K562 (cell line): ENCODE measurements at regions not wholly inside any gene's neighbourhood (a gene's known extent, or its start where the extent isn't known, plus 50 kb on each side); places are given as distances from the start of the nearest gene placed in this dataset.

ENCODE experiments used
- ATAC-seq: fragments of 200-7000 bp; cut with Tn5 transposase; 3 replicates; pipeline ENCODE4 v1.9.1; 2020; ENCODE audit warnings: moderate library complexity
- BruUV-seq: library from RNA; stranded (reverse); fragments of 400-500 nt; replicated peaks from 2 replicates; lab custom pipeline; 2021; lab: Mats Ljungman, UMichigan
- CTCF ChIA-PET: fragments of 300-600 bp; formaldehyde crosslinking; extraction: SDS; loops from one replicate; lab custom pipeline; 2021; ENCODE audit warnings: low intra/inter-chr PET ratio; lab: Yijun Ruan, JAX
- POLR2A ChIA-PET: fragments of 300-600, 350-650 bp; sonication (Branson Sonifier 250); formaldehyde crosslinking; extraction: SDS; loops from one replicate; lab custom pipeline; 2021; ENCODE audit warnings: antibody characterized with exemption, inconsistent platforms; lab: Yijun Ruan, JAX
- DNase-seq, 4 experiments: peaks; one replicate each; pipeline versions ENCODE4 v3.0.0 to v3.0.0-alpha.2; 2011 to 2018; ENCODE audit warnings: low spot score in 3 of 4, mixed read lengths in 3 of 4; ENCODE audit errors: extremely low read depth in 1 of 4
- FAIRE-seq: peaks from 2 replicates; lab custom pipeline; 2011; peaks lifted over from hg19 to GRCh38; lab: Jason Lieb, UNC
- H2AFZ ChIP-seq: 2 replicates; pipeline ENCODE4 v1.6.0; 2011; ENCODE audit warnings: low read depth, low read length, control low read depth, inconsistent platforms
- H3K27ac ChIP-seq: fragments of 200-600 bp; 3 replicates; pipeline ENCODE4 v1.8.0; 2011; ENCODE audit warnings: low read depth, mild to moderate bottlenecking, control low read depth, inconsistent platforms, low read length, moderate library complexity, mixed read lengths; ENCODE audit errors: extremely low read depth
- H3K27me3 ChIP-seq, 2 experiments: fragments of 300-600 bp in 1 of 2; 2 replicates in 1 of 2; 3 replicates in 1 of 2; pipeline versions ENCODE4 v1.6.0 to v1.8.0; 2011; ENCODE audit warnings: inconsistent platforms in 2 of 2, low read length in 2 of 2, mild to moderate bottlenecking in 1 of 2, mixed read lengths in 1 of 2, moderate library complexity in 1 of 2; ENCODE audit not compliant: control insufficient read depth in 2 of 2, insufficient read depth in 2 of 2
- H3K36me3 ChIP-seq: fragments of 300-600 bp; 3 replicates; pipeline ENCODE4 v1.8.0; 2011; ENCODE audit warnings: mild to moderate bottlenecking, low read length, inconsistent platforms; ENCODE audit not compliant: control insufficient read depth, insufficient read depth
- H3K4me1 ChIP-seq, 2 experiments: fragments of 200-600 bp in 1 of 2; replicated peaks in 1 of 2; 2 replicates in 1 of 2; 3 replicates in 1 of 2; pipeline versions ENCODE4 v1.5.1 to v1.8.0; 2011; ENCODE audit warnings: inconsistent platforms in 2 of 2, low read length in 2 of 2, mild to moderate bottlenecking in 1 of 2, mixed read lengths in 1 of 2, moderate library complexity in 1 of 2; ENCODE audit not compliant: control insufficient read depth in 2 of 2, insufficient read depth in 2 of 2
- H3K4me2 ChIP-seq: 2 replicates; pipeline ENCODE4 v1.6.1; 2011; ENCODE audit warnings: low read length, control low read depth, inconsistent platforms, mixed read lengths; ENCODE audit not compliant: insufficient read depth
- H3K4me3 ChIP-seq: fragments of 200-600 bp; sonication (generic), shearing (Covaris generic); 2 replicates; pipeline ENCODE4 v1.5.1; 2016; ENCODE audit warnings: control low read depth, inconsistent platforms
- H3K79me2 ChIP-seq: fragments of 200-600 bp; 3 replicates; pipeline ENCODE4 v1.8.0; 2011; ENCODE audit warnings: low read length, inconsistent platforms; ENCODE audit not compliant: control insufficient read depth, insufficient read depth
- H3K9ac ChIP-seq, 2 experiments: 2 replicates each; pipeline versions ENCODE4 v1.6.0 to v1.6.1; 2011; ENCODE audit warnings: low read depth in 2 of 2, low read length in 2 of 2, control low read depth in 1 of 2, inconsistent platforms in 1 of 2, mild to moderate bottlenecking in 1 of 2, mixed read lengths in 1 of 2; ENCODE audit not compliant: insufficient read depth in 1 of 2
- H3K9me1 ChIP-seq: one replicate; pipeline ENCODE4 v1.6.0; 2011; ENCODE audit warnings: inconsistent platforms, mild to moderate bottlenecking, low read length, moderate library complexity; ENCODE audit not compliant: control insufficient read depth, insufficient read depth
- H3K9me3 ChIP-seq: replicated peaks from 2 replicates; pipeline ENCODE4 v1.5.1; 2011; ENCODE audit warnings: low read depth, low read length, inconsistent platforms; ENCODE audit not compliant: control insufficient read depth, insufficient read depth
- H4K20me1 ChIP-seq: replicated peaks from 2 replicates; pipeline ENCODE4 v1.6.1; 2011; ENCODE audit warnings: low read length, inconsistent platforms, mixed read lengths; ENCODE audit not compliant: control insufficient read depth, insufficient read depth
- DACH1 ChIP-seq: fragments of 450-650 bp; IDR thresholded peaks from 2 replicates; pipeline ENCODE4 v1.6.1; 2018; ENCODE audit not compliant: partially characterized antibody
- HLTF ChIP-seq: fragments of 450-650 bp; IDR thresholded peaks from 2 replicates; pipeline ENCODE4 v1.6.1; 2016
- MAFK ChIP-seq: IDR thresholded peaks from 2 replicates; pipeline ENCODE4 v1.6.1; 2011; ENCODE audit warnings: low read length, improper control_type of control experiment
- TAF1 ChIP-seq: IDR thresholded peaks from 2 replicates; pipeline ENCODE4 v1.6.1; 2011; ENCODE audit warnings: mild to moderate bottlenecking, low read length, moderate library complexity; ENCODE audit not compliant: insufficient read depth, control insufficient read depth, severe bottlenecking; ENCODE audit errors: extremely low read depth
- ZNF197 ChIP-seq: fragments of 200-800 bp; sonication (Bioruptor generic); IDR thresholded peaks from 2 replicates; pipeline ENCODE4 v1.6.1; 2016; ENCODE audit warnings: low read depth, missing genetic modification characterization, missing compliant biosample characterization
- ZNF436 ChIP-seq: fragments of 250-450, 450-650 bp; sonication (Bioruptor Pico); formaldehyde crosslinking; IDR thresholded peaks from 2 replicates; pipeline ENCODE4 v1.7.0; 2020; ENCODE audit warnings: mild to moderate bottlenecking
- WGBS: fragments of 100-300 bp; shearing (Covaris generic); methylation state at CpG from one replicate; pipeline ENCODE4 v1.1.6; 2016; ENCODE audit warnings: low coverage, mixed read lengths; ENCODE audit not compliant: insufficient coverage; ENCODE audit errors: missing lambda C conversion rate; 5-methylcytosine and 5-hydroxymethylcytosine counted together
- in situ Hi-C: fragments of 300-500 bp; cut with MboI; formaldehyde crosslinking; loops from 4 replicates; pipeline ENCODE4 v1.15.0; 2018; ENCODE audit warnings: inconsistent platforms, mixed read lengths
- intact Hi-C: fragments of 100-400 bp; cut with micrococcal nuclease; formaldehyde crosslinking; loops from 2 replicates; pipeline ENCODE4 v1.14.2; 2022
- TF ChIP-seq, protein P1 (sequence below): fragments of 450-650 bp; formaldehyde crosslinking; IDR thresholded peaks from 2 replicates; pipeline ENCODE4 v1.4.0; 2020; ENCODE audit warnings: mild to moderate bottlenecking, mixed read lengths
- TF ChIP-seq, protein P2 (sequence below), 2 experiments: fragments of 450-650 bp in 1 of 2; sonication (generic) in 1 of 2; formaldehyde crosslinking in 1 of 2; IDR thresholded peaks; 2 replicates each; pipeline versions ENCODE4 v1.7.1 to v1.9.0; 2016 to 2022; ENCODE audit warnings: inconsistent platforms in 1 of 2, mild to moderate bottlenecking in 1 of 2, missing genetic modification reagents in 1 of 2
- TF ChIP-seq, protein P3 (sequence below): fragments of 450-650 bp; conservative IDR thresholded peaks from 2 replicates; pipeline ENCODE4 v1.6.1; 2016; ENCODE audit warnings: missing genetic modification characterization, low read depth, mild to moderate bottlenecking, missing compliant biosample characterization, moderate library complexity

DNA sequence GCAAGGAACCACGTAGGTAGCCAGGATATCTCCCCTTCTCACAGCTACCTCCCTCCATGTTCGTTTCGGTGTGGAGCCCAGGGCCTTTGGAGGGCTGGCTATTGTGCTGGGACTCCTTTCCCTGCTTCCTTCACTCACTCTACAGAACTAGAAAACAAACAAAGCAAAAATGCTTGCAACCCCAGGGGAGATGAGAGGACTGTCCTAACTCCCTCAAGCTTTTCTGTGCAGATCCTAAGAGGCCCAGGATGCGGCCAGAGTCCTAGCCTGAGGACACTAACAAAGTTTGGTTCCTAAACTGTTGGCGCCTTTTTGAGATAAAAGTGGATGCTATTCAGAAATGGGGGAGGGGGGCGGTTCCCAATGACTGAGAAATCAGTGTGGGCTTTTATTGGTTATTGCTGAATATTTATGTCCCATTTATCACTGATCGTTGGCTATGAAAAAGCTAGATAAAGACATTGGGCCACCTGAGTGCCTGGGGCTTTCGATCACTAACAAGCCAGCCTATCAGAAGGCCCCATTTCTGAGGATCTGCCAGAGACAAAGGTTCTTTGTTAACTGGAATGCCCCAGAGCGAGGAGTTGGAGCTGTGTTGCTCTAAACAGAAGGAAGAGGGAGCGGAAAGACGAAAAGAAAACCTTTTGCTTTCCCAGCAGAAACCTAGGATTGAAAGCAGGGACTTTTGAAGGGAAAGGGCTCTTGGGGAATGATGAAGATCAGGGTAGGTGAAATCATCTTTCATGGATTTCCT is 95.2 kb upstream of the EGR2 start:
- WGBS, result 0% methylated on average over 11 of the region's 11 CpGs
- FAIRE-seq (no peak), DNase-seq (no peak)
- Histone ChIP-seq H3K27ac (no peak overlapping the region), H2AFZ (no peak overlapping the region), H3K27me3 (no peaks in the 10 kb centered on the region), H3K4me3 (no peak overlapping the region), H4K20me1 (no peaks in the 10 kb centered on the region)
- in situ Hi-C loops, result no loop called here
- intact Hi-C loops, result no loop called here
- POLR2A ChIA-PET, result interaction anchor here (0.6 to 1.0 kb wide), 4 partner anchors 16 to 183 kb away, joined by 3 to 4 read pairs (median 3); no protein-coding TSS in a partner anchor
- no TSS peak for BruUV-seq
- CTCF ChIA-PET, result interaction anchor here (0.5 kb wide), 1 partner anchor 409 kb away, joined by 4 read pairs; no protein-coding TSS in a partner anchor
- TF ChIP-seq TAF1 (no peak), MAFK (no peak), ZNF197 (CRISPR knock-in tag) (no peak), HLTF (no peak), ZNF436 (CRISPR knock-in tag) (no peak), DACH1 (no peak)
- TF ChIP-seq, protein P1, sequence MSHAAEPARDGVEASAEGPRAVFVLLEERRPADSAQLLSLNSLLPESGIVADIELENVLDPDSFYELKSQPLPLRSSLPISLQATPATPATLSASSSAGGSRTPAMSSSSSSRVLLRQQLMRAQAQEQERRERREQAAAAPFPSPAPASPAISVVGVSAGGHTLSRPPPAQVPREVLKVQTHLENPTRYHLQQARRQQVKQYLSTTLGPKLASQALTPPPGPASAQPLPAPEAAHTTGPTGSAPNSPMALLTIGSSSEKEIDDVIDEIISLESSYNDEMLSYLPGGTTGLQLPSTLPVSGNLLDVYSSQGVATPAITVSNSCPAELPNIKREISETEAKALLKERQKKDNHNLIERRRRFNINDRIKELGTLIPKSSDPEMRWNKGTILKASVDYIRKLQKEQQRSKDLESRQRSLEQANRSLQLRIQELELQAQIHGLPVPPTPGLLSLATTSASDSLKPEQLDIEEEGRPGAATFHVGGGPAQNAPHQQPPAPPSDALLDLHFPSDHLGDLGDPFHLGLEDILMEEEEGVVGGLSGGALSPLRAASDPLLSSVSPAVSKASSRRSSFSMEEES (CRISPR knock-in tag), result no peak
- TF ChIP-seq, protein P2, sequence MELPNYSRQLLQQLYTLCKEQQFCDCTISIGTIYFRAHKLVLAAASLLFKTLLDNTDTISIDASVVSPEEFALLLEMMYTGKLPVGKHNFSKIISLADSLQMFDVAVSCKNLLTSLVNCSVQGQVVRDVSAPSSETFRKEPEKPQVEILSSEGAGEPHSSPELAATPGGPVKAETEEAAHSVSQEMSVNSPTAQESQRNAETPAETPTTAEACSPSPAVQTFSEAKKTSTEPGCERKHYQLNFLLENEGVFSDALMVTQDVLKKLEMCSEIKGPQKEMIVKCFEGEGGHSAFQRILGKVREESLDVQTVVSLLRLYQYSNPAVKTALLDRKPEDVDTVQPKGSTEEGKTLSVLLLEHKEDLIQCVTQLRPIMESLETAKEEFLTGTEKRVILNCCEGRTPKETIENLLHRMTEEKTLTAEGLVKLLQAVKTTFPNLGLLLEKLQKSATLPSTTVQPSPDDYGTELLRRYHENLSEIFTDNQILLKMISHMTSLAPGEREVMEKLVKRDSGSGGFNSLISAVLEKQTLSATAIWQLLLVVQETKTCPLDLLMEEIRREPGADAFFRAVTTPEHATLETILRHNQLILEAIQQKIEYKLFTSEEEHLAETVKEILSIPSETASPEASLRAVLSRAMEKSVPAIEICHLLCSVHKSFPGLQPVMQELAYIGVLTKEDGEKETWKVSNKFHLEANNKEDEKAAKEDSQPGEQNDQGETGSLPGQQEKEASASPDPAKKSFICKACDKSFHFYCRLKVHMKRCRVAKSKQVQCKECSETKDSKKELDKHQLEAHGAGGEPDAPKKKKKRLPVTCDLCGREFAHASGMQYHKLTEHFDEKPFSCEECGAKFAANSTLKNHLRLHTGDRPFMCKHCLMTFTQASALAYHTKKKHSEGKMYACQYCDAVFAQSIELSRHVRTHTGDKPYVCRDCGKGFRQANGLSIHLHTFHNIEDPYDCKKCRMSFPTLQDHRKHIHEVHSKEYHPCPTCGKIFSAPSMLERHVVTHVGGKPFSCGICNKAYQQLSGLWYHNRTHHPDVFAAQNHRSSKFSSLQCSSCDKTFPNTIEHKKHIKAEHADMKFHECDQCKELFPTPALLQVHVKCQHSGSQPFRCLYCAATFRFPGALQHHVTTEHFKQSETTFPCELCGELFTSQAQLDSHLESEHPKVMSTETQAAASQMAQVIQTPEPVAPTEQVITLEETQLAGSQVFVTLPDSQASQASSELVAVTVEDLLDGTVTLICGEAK (IDR thresholded peaks at IDR 0.05), result no peak
- TF ChIP-seq, protein P2 (CRISPR knock-in tag; IDR thresholded peaks at IDR 0.05), result no peak
- TF ChIP-seq, protein P3, sequence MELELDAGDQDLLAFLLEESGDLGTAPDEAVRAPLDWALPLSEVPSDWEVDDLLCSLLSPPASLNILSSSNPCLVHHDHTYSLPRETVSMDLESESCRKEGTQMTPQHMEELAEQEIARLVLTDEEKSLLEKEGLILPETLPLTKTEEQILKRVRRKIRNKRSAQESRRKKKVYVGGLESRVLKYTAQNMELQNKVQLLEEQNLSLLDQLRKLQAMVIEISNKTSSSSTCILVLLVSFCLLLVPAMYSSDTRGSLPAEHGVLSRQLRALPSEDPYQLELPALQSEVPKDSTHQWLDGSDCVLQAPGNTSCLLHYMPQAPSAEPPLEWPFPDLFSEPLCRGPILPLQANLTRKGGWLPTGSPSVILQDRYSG (tag), result no peak
- TF ChIP-seq, all 486 proteins: peak for 0
- Histone ChIP-seq H3K9me1 (no peaks in the 10 kb centered on the region), H3K9ac (no peak overlapping the region), H3K9me3 (no peaks in the 10 kb centered on the region), H3K36me3 (no peaks in the 10 kb centered on the region), H3K4me1 (no peaks in the 10 kb centered on the region), H3K79me2 (no peaks in the 10 kb centered on the region), H3K4me2 (no peak overlapping the region)
- ATAC-seq, result no peak
